ENCODE measurements at regions not wholly inside any gene's neighbourhood (a gene's known extent, or its start where the extent isn't known, plus 50 kb on each side); places are given as distances from the start of the nearest gene placed in this dataset.

GRCh38 chr14:73775339-73776193 is 61.4 kb upstream of the PNMA1 start:
- TF ChIP-seq CTCF (IDR thresholded peaks at IDR 0.05) (no peak), POLR2A (IDR thresholded peaks at IDR 0.05) (no peak), POLR2AphosphoS5 (IDR thresholded peaks at IDR 0.05) (no peak)

Measured in prostate gland (tissue), 2 donors.